Hepatocyte (in vitro differentiated cells): ENCODE measurements at regions not wholly inside any gene's neighbourhood (a gene's known extent, or its start where the extent isn't known, plus 50 kb on each side); places are given as distances from the start of the nearest gene placed in this dataset.

Experiments
- DNase-seq: peaks from one replicate; pipeline ENCODE4 v3.0.0-alpha.2; 2016; ENCODE audit warnings: low spot score
- H2AFZ ChIP-seq: fragments of 200-600 bp; sonication (generic); 2 replicates; pipeline ENCODE4 v1.6.0; 2016; ENCODE audit warnings: antibody characterized with exemption, mild to moderate bottlenecking
- H3K27ac ChIP-seq: fragments of 200-600 bp; sonication (generic); 2 replicates; pipeline ENCODE4 v1.5.1; 2016; ENCODE audit warnings: mild to moderate bottlenecking
- H3K27me3 ChIP-seq: fragments of 200-600 bp; sonication (generic); 2 replicates; pipeline ENCODE4 v1.6.1; 2016
- H3K36me3 ChIP-seq: fragments of 200-600 bp; sonication (generic); replicated peaks from 2 replicates; pipeline ENCODE4 v1.5.1; 2016; ENCODE audit warnings: low read depth; ENCODE audit not compliant: insufficient read depth
- H3K4me1 ChIP-seq: fragments of 200-600 bp; sonication (generic); 2 replicates; pipeline ENCODE4 v1.5.1; 2016; ENCODE audit warnings: mild to moderate bottlenecking, moderate library complexity; ENCODE audit not compliant: insufficient read depth
- H3K4me2 ChIP-seq: fragments of 200-600 bp; sonication (generic); 2 replicates; pipeline ENCODE4 v1.6.0; 2016
- H3K4me3 ChIP-seq: fragments of 200-600 bp; sonication (generic); 2 replicates; pipeline ENCODE4 v1.5.1; 2016; ENCODE audit warnings: mild to moderate bottlenecking
- H3K79me2 ChIP-seq: fragments of 200-600 bp; sonication (generic); 2 replicates; pipeline ENCODE4 v1.6.0; 2017; ENCODE audit warnings: mild to moderate bottlenecking
- H3K9me2 ChIP-seq: fragments of 200-600 bp; sonication (generic); replicated peaks from 2 replicates; pipeline ENCODE4 v1.6.0; 2017; ENCODE audit warnings: mild to moderate bottlenecking; ENCODE audit not compliant: insufficient read depth
- H3K9me3 ChIP-seq: fragments of 200-600 bp; sonication (generic); 2 replicates; pipeline ENCODE4 v1.5.1; 2016; ENCODE audit warnings: low read depth, mild to moderate bottlenecking
- H4K20me1 ChIP-seq: fragments of 200-600 bp; sonication (generic); 2 replicates; pipeline ENCODE4 v1.6.0; 2016; ENCODE audit warnings: mild to moderate bottlenecking; ENCODE audit not compliant: insufficient read depth, poor library complexity, severe bottlenecking
- CTCF ChIP-seq: fragments of 200-600 bp; sonication (generic); IDR thresholded peaks from 2 replicates; pipeline ENCODE4 v1.5.1; 2016; ENCODE audit warnings: antibody characterized with exemption, mild to moderate bottlenecking; ENCODE audit not compliant: poor library complexity
- EZH2 ChIP-seq: fragments of 200-600 bp; sonication (generic); IDR thresholded peaks from 2 replicates; pipeline ENCODE4 v1.6.1; 2016; ENCODE audit warnings: antibody characterized with exemption, mild to moderate bottlenecking, borderline replicate concordance
- EZH2phosphoT487 ChIP-seq: fragments of 200-600 bp; sonication (generic); IDR thresholded peaks from one replicate; pipeline ENCODE4 v1.6.1; 2018; ENCODE audit warnings: antibody characterized with exemption, mild to moderate bottlenecking, low read depth, moderate library complexity; ENCODE audit not compliant: unreplicated experiment, severe bottlenecking
- WGBS: methylation state at CpG from one replicate; pipeline ENCODE4 v1.1.6; 2016; ENCODE audit warnings: low lambda C conversion rate; ENCODE audit errors: missing lambda C conversion rate; 5-methylcytosine and 5-hydroxymethylcytosine counted together

DNA sequence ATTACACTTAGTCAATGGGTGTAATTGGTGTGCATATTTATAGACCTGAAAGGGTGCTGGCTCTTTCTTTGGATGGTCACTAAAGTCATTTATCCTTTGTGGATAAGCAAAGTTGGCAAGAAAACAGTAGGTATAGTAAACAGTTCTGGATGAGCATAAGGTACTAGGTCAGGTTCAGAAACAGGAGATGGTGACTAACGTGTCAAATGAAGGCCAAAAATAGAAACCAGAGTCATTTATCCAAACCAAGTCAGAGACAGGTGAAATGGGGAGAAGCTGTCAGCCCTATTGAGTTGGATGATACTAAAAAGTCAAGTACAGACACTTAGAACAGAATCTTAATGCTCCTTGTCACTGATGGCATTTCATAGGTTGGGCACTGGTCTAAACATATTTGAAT lies 313.1 kb downstream of the KLHL13 start:
- no peaks in the 10 kb centered on the region for H4K20me1 ChIP-seq
- H3K4me2 ChIP-seq: no peak overlapping the region
- no peaks in the 10 kb centered on the region for H3K9me2 ChIP-seq
- H3K9me3 ChIP-seq: peaks cover under 1% of the 10 kb centered on the region
- TF ChIP-seq CTCF (no peak), EZH2 (no peak), EZH2phosphoT487 (no peak)
- no peak overlapping the region for H3K4me3 ChIP-seq
- 30% methylated on average over 1 of the region's 1 CpG for WGBS
- no peaks in the 10 kb centered on the region for H3K36me3 ChIP-seq
- H3K4me1 ChIP-seq: no peaks in the 10 kb centered on the region
- H3K79me2 ChIP-seq: no peaks in the 10 kb centered on the region
- H3K27me3 ChIP-seq: no peaks in the 10 kb centered on the region
- H2AFZ ChIP-seq: no peak overlapping the region
- H3K27ac ChIP-seq: no peak overlapping the region
- no peak for DNase-seq

DNA sequence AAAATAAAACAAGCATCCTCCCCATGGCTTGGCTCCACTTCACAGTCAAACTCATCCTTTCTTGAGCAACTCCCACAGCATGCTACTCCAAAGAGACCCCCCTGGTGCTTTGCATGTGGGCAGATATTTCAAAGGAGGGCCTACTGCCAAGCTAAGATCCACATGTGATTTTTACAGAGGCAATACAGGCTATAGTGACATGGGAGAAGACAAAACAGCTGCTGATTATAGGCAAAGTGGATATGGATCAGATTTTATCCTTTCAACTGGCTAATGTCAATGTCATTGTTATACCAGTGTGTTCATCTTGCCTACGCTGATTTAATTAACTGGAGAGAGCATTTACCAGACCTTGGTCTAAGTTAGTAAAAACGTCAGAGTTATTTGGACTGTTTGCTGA lies 328.3 kb downstream of the KLHL13 start:
- no peak for TF ChIP-seq EZH2
- TF ChIP-seq EZH2phosphoT487: no peak
- no peak for TF ChIP-seq CTCF
- no peaks in the 10 kb centered on the region for H3K27me3 ChIP-seq
- no peaks in the 10 kb centered on the region for H4K20me1 ChIP-seq
- DNase-seq: no peak
- no peak overlapping the region for H2AFZ ChIP-seq
- H3K9me3 ChIP-seq: no peaks in the 10 kb centered on the region
- H3K27ac ChIP-seq: no peak overlapping the region
- no peak overlapping the region for H3K4me2 ChIP-seq
- no peaks in the 10 kb centered on the region for H3K36me3 ChIP-seq
- H3K9me2 ChIP-seq: no peaks in the 10 kb centered on the region
- 68% methylated on average over 2 of the region's 2 CpGs for WGBS
- no peaks in the 10 kb centered on the region for H3K4me1 ChIP-seq
- H3K79me2 ChIP-seq: no peaks in the 10 kb centered on the region
- no peak overlapping the region for H3K4me3 ChIP-seq

- Histone ChIP-seq H3K4me1 (no peaks in the 10 kb centered on the region), H3K27me3 (no peaks in the 10 kb centered on the region), H4K20me1 (no peaks in the 10 kb centered on the region), H3K27ac (no peak overlapping the region), H3K4me2 (no peak overlapping the region), H3K9me3 (no peaks in the 10 kb centered on the region), H3K4me3 (no peak overlapping the region), H3K9me2 (no peaks in the 10 kb centered on the region), H2AFZ (no peak overlapping the region), H3K36me3 (no peaks in the 10 kb centered on the region), H3K79me2 (no peaks in the 10 kb centered on the region)
- no peak for DNase-seq
- TF ChIP-seq EZH2phosphoT487 (no peak), CTCF (no peak), EZH2 (no peak)
Measured at GRCh38 chrX:117771384-117771783, 345.2 kb downstream of the KLHL13 start.

DNA sequence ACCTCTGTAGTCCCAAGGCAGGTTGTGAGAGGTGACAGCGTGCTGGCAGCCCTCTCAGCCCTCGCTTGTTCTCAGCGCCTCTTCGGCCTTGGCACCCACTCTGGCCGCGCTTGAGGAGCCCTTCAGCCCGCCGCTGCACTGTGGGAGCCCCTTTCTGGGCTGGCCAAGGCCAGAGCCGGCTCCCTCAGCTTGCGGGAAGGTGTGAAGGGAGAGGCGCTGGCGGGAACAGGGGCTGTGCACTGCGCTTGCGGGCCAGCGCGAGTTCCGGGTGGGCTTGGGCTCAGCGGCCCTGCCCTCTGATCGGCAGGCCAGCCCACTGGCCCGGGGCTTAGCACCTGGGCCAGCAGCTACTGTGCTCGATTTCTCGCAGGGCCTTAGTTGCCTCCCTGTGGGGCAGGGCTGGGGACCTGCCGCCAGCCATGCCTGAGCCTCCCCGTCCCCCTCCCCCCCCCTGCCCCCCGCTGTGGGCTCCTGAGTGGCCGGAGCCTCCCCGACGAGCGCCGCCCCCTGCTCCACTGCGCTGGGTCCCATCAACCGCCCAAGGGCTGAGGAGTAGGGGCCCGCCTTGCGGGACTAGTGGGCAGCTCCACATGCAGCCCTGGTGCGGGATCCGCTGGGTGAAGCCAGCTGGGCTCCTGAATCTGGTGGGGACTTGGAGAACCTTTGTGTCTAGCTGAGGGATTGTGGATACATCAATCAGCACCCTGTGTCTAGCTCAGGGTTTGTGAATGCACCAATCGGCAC lies 347.6 kb downstream of the KLHL13 start:
- H3K27ac ChIP-seq: no peak overlapping the region
- H3K79me2 ChIP-seq: no peaks in the 10 kb centered on the region
- H3K9me3 ChIP-seq: no peaks in the 10 kb centered on the region
- WGBS: 89% methylated on average over 33 of the region's 37 CpGs
- DNase-seq: no peak
- H2AFZ ChIP-seq: no peak overlapping the region
- no peak for TF ChIP-seq EZH2
- TF ChIP-seq EZH2phosphoT487: no peak
- no peak for TF ChIP-seq CTCF
- H3K4me1 ChIP-seq: no peaks in the 10 kb centered on the region
- no peak overlapping the region for H3K4me3 ChIP-seq
- H3K27me3 ChIP-seq: no peaks in the 10 kb centered on the region
- no peaks in the 10 kb centered on the region for H3K9me2 ChIP-seq
- H3K4me2 ChIP-seq: no peak overlapping the region
- H4K20me1 ChIP-seq: no peaks in the 10 kb centered on the region
- H3K36me3 ChIP-seq: no peaks in the 10 kb centered on the region
